ENCODE measurements at regions not wholly inside any gene's neighbourhood (a gene's known extent, or its start where the extent isn't known, plus 50 kb on each side); places are given as distances from the start of the nearest gene placed in this dataset.
"Not testable (repeated sequence)": the region's sequence is repeated elsewhere in the genome, so short reads cannot be mapped to it uniquely, and the experiment has no call there.

GRCh38 chr21:14008006-14008405 lies 202.7 kb downstream of the LIPI start:
- not testable (repeated sequence) for DNase-seq

- DNase-seq = not testable (repeated sequence)
These were observed 204.6 kb downstream of the LIPI start for GRCh38 chr21:14006144-14006543.

GRCh38 chr21:13986996-13987958 lies 223.5 kb downstream of the LIPI start:
- DNase-seq = not testable (repeated sequence)

- not testable (repeated sequence) for DNase-seq
These were observed 224.6 kb downstream of the LIPI start for GRCh38 chr21:13985865-13986863.

- not testable (repeated sequence) for DNase-seq
These were observed 225.5 kb downstream of the LIPI start for GRCh38 chr21:13985137-13985864.

- DNase-seq = not testable (repeated sequence)
These were observed 226.0 kb downstream of the LIPI start for GRCh38 chr21:13984728-13985127.

- DNase-seq = not testable (repeated sequence)
These were observed 229.3 kb downstream of the LIPI start for GRCh38 chr21:13981176-13982087.

GRCh38 chr21:13980115-13980662 lies 230.6 kb downstream of the LIPI start:
- DNase-seq = peak; percentile 78

- DNase-seq = not testable (repeated sequence)
These were observed 231.1 kb downstream of the LIPI start for GRCh38 chr21:13979608-13980007.

- DNase-seq = not testable (repeated sequence)
These were observed 236.2 kb downstream of the LIPI start for GRCh38 chr21:13974582-13974981.

- not testable (repeated sequence) for DNase-seq
These were observed 240.9 kb downstream of the LIPI start for GRCh38 chr21:13969853-13970252.

- not testable (repeated sequence) for DNase-seq
These were observed 241.8 kb downstream of the LIPI start for GRCh38 chr21:13969002-13969401.

- DNase-seq = not testable (repeated sequence)
These were observed 247.5 kb downstream of the LIPI start for GRCh38 chr21:13963259-13963658.

- DNase-seq = no peak
These were observed 273.5 kb downstream of the LIPI start for GRCh38 chr21:13937236-13937635.

GRCh38 chr21:13936033-13936937 lies 274.5 kb downstream of the LIPI start:
- not testable (repeated sequence) for DNase-seq

GRCh38 chr21:13935396-13936032 lies 275.2 kb downstream of the LIPI start:
- not testable (repeated sequence) for DNase-seq

- DNase-seq = not testable (repeated sequence)
These were observed 275.8 kb downstream of the LIPI start for GRCh38 chr21:13934887-13935342.

GRCh38 chr21:13923175-13923574 lies 287.6 kb downstream of the LIPI start:
- DNase-seq = peak; percentile 22

- not testable (repeated sequence) for DNase-seq
These were observed 289.3 kb downstream of the LIPI start for GRCh38 chr21:13921455-13921854.

Data from DMS79 (cell line).